ENCODE measurements at regions not wholly inside any gene's neighbourhood (a gene's known extent, or its start where the extent isn't known, plus 50 kb on each side); places are given as distances from the start of the nearest gene placed in this dataset.

- H3K14ac ChIP-seq (ENCODE audit: low read length) = no peak overlapping the region
- H4K8ac ChIP-seq (ENCODE audit: low read depth, low read length) = no peak overlapping the region
- no peak overlapping the region for H2BK120ac ChIP-seq (ENCODE audit: low read depth, low read length)
- H3K36me3 ChIP-seq (replicated peaks in 1 of 2; ENCODE audit: control insufficient read depth in 2 of 2, insufficient read depth in 2 of 2, low read length in 2 of 2) = no peaks in the 10 kb centered on the region
- peak; percentile 21 for DNase-seq (ENCODE audit: low spot score)
- no peak overlapping the region for H2BK12ac ChIP-seq (ENCODE audit: low read length)
- H3K18ac ChIP-seq (ENCODE audit: low read length) = no peak overlapping the region
- H3K4ac ChIP-seq (ENCODE audit: low read length) = no peak overlapping the region
- H2BK5ac ChIP-seq (ENCODE audit: low read length) = no peak overlapping the region
- H3K27me3 ChIP-seq (ENCODE audit: control insufficient read depth in 3 of 3, insufficient read depth in 3 of 3, low read depth in 1 of 3, low read length in 3 of 3) = no peaks in the 10 kb centered on the region
- no peaks in the 10 kb centered on the region for H3K79me1 ChIP-seq (ENCODE audit: low read depth, low read length)
- no peaks in the 10 kb centered on the region for H3K9me3 ChIP-seq (replicated peaks in 1 of 2; ENCODE audit: control insufficient read depth in 2 of 2, insufficient read depth in 1 of 2, low read depth in 1 of 2, low read length in 2 of 2)
- H3K23ac ChIP-seq (ENCODE audit: low read depth, low read length, poor library complexity) = no peak overlapping the region
- no peak overlapping the region for H3K9ac ChIP-seq (ENCODE audit: low read depth, low read length, poor library complexity)
- no peaks in the 10 kb centered on the region for H3K4me1 ChIP-seq (ENCODE audit: control insufficient read depth in 2 of 2, insufficient read depth in 1 of 2, low read depth in 1 of 2, low read length in 2 of 2)
- H2AFZ ChIP-seq (ENCODE audit: low read length) = no peak overlapping the region
- no peak overlapping the region for H4K91ac ChIP-seq (ENCODE audit: low read depth, low read length, poor library complexity)
- no peak overlapping the region for H3K4me3 ChIP-seq (ENCODE audit: low read length in 2 of 2)
- no peak overlapping the region for H2AK5ac ChIP-seq (ENCODE audit: low read depth, low read length)
- H2BK15ac ChIP-seq (ENCODE audit: low read length) = no peak overlapping the region
- no peak overlapping the region for H3K27ac ChIP-seq (replicated peaks; ENCODE audit: low read length)
- no CpG with 5 or more reads among the region's 2 CpGs for WGBS, 2 donors (ENCODE audit: extremely low coverage in 2 of 2, insufficient read length in 2 of 2, insufficient replicate concordance in 1 of 2)
- H3K4me2 ChIP-seq (ENCODE audit: insufficient read depth, low read length, poor library complexity, severe bottlenecking) = no peak overlapping the region
Measured at GRCh38 chr6:126625019-126625418, 285.1 kb downstream of the CENPW start.

GRCh38 chr6:126628125-126628524, 288.2 kb downstream of the CENPW start:
- H3K4me2 ChIP-seq (ENCODE audit: insufficient read depth, low read length, poor library complexity, severe bottlenecking) = no peak overlapping the region
- no peak overlapping the region for H2BK12ac ChIP-seq (ENCODE audit: low read length)
- no peak overlapping the region for H3K23ac ChIP-seq (ENCODE audit: low read depth, low read length, poor library complexity)
- WGBS, 2 donors (ENCODE audit: extremely low coverage in 2 of 2, insufficient read length in 2 of 2, insufficient replicate concordance in 1 of 2) = no CpG with 5 or more reads among the region's 3 CpGs
- no peak for DNase-seq (ENCODE audit: low spot score)
- H3K14ac ChIP-seq (ENCODE audit: low read length) = no peak overlapping the region
- no peaks in the 10 kb centered on the region for H3K36me3 ChIP-seq (replicated peaks in 1 of 2; ENCODE audit: control insufficient read depth in 2 of 2, insufficient read depth in 2 of 2, low read length in 2 of 2)
- no peak overlapping the region for H3K27ac ChIP-seq (replicated peaks; ENCODE audit: low read length)
- H3K9me3 ChIP-seq (replicated peaks in 1 of 2; ENCODE audit: control insufficient read depth in 2 of 2, insufficient read depth in 1 of 2, low read depth in 1 of 2, low read length in 2 of 2) = no peaks in the 10 kb centered on the region
- no peaks in the 10 kb centered on the region for H3K27me3 ChIP-seq (ENCODE audit: control insufficient read depth in 3 of 3, insufficient read depth in 3 of 3, low read depth in 1 of 3, low read length in 3 of 3)
- no peak overlapping the region for H2AK5ac ChIP-seq (ENCODE audit: low read depth, low read length)
- H3K4me3 ChIP-seq (ENCODE audit: low read length in 2 of 2) = no peak overlapping the region
- H4K8ac ChIP-seq (ENCODE audit: low read depth, low read length) = no peak overlapping the region
- no peak overlapping the region for H3K4ac ChIP-seq (ENCODE audit: low read length)
- H4K91ac ChIP-seq (ENCODE audit: low read depth, low read length, poor library complexity) = no peak overlapping the region
- no peak overlapping the region for H2BK5ac ChIP-seq (ENCODE audit: low read length)
- H2AFZ ChIP-seq (ENCODE audit: low read length) = no peak overlapping the region
- H3K4me1 ChIP-seq (ENCODE audit: control insufficient read depth in 2 of 2, insufficient read depth in 1 of 2, low read depth in 1 of 2, low read length in 2 of 2) = peaks cover 0 to under 1% of the 10 kb centered on the region in 2 donors
- H2BK15ac ChIP-seq (ENCODE audit: low read length) = no peak overlapping the region
- H3K79me1 ChIP-seq (ENCODE audit: low read depth, low read length) = no peaks in the 10 kb centered on the region
- no peak overlapping the region for H2BK120ac ChIP-seq (ENCODE audit: low read depth, low read length)
- H3K18ac ChIP-seq (ENCODE audit: low read length) = no peak overlapping the region
- no peak overlapping the region for H3K9ac ChIP-seq (ENCODE audit: low read depth, low read length, poor library complexity)

- no peak overlapping the region for H3K4me3 ChIP-seq (ENCODE audit: low read length in 2 of 2)
- H3K23ac ChIP-seq (ENCODE audit: low read depth, low read length, poor library complexity) = no peak overlapping the region
- H3K18ac ChIP-seq (ENCODE audit: low read length) = no peak overlapping the region
- no peak overlapping the region for H2AFZ ChIP-seq (ENCODE audit: low read length)
- H3K36me3 ChIP-seq (replicated peaks in 1 of 2; ENCODE audit: control insufficient read depth in 2 of 2, insufficient read depth in 2 of 2, low read length in 2 of 2) = no peaks in the 10 kb centered on the region
- DNase-seq (ENCODE audit: low spot score) = no peak
- H3K27ac ChIP-seq (replicated peaks; ENCODE audit: low read length) = no peak overlapping the region
- H2AK5ac ChIP-seq (ENCODE audit: low read depth, low read length) = no peak overlapping the region
- no peak overlapping the region for H4K91ac ChIP-seq (ENCODE audit: low read depth, low read length, poor library complexity)
- no peak overlapping the region for H2BK12ac ChIP-seq (ENCODE audit: low read length)
- H2BK120ac ChIP-seq (ENCODE audit: low read depth, low read length) = no peak overlapping the region
- H4K8ac ChIP-seq (ENCODE audit: low read depth, low read length) = no peak overlapping the region
- no peak overlapping the region for H3K14ac ChIP-seq (ENCODE audit: low read length)
- no peaks in the 10 kb centered on the region for H3K9me3 ChIP-seq (replicated peaks in 1 of 2; ENCODE audit: control insufficient read depth in 2 of 2, insufficient read depth in 1 of 2, low read depth in 1 of 2, low read length in 2 of 2)
- H2BK15ac ChIP-seq (ENCODE audit: low read length) = no peak overlapping the region
- no peak overlapping the region for H2BK5ac ChIP-seq (ENCODE audit: low read length)
- H3K27me3 ChIP-seq (ENCODE audit: control insufficient read depth in 3 of 3, insufficient read depth in 3 of 3, low read depth in 1 of 3, low read length in 3 of 3) = no peaks in the 10 kb centered on the region
- H3K4me2 ChIP-seq (ENCODE audit: insufficient read depth, low read length, poor library complexity, severe bottlenecking) = no peak overlapping the region
- H3K4me1 ChIP-seq (ENCODE audit: control insufficient read depth in 2 of 2, insufficient read depth in 1 of 2, low read depth in 1 of 2, low read length in 2 of 2) = peaks cover 0 to 2% of the 10 kb centered on the region in 2 donors
- whole genome bisulfite sequencing, 2 donors (ENCODE audit: extremely low coverage in 2 of 2, insufficient read length in 2 of 2, insufficient replicate concordance in 1 of 2) = no CpG with 5 or more reads among the region's 2 CpGs
- no peak overlapping the region for H3K4ac ChIP-seq (ENCODE audit: low read length)
- H3K79me1 ChIP-seq (ENCODE audit: low read depth, low read length) = no peaks in the 10 kb centered on the region
- H3K9ac ChIP-seq (ENCODE audit: low read depth, low read length, poor library complexity) = no peak overlapping the region
Measured at GRCh38 chr6:126631363-126631762, 291.4 kb downstream of the CENPW start.

- Histone ChIP-seq H3K4me1 (ENCODE audit: control insufficient read depth in 2 of 2, insufficient read depth in 1 of 2, low read depth in 1 of 2, low read length in 2 of 2) (peaks cover 0 to 2% of the 10 kb centered on the region in 2 donors), H2BK15ac (ENCODE audit: low read length) (no peak overlapping the region), H3K27me3 (ENCODE audit: control insufficient read depth in 3 of 3, insufficient read depth in 3 of 3, low read depth in 1 of 3, low read length in 3 of 3) (no peaks in the 10 kb centered on the region), H2AFZ (ENCODE audit: low read length) (no peak overlapping the region), H3K79me1 (ENCODE audit: low read depth, low read length) (no peaks in the 10 kb centered on the region), H3K36me3 (replicated peaks in 1 of 2; ENCODE audit: control insufficient read depth in 2 of 2, insufficient read depth in 2 of 2, low read length in 2 of 2) (no peaks in the 10 kb centered on the region), H2AK5ac (ENCODE audit: low read depth, low read length) (no peak overlapping the region), H2BK12ac (ENCODE audit: low read length) (no peak overlapping the region), H3K4me3 (ENCODE audit: low read length in 2 of 2) (no peak overlapping the region), H3K4me2 (ENCODE audit: insufficient read depth, low read length, poor library complexity, severe bottlenecking) (no peak overlapping the region), H2BK120ac (ENCODE audit: low read depth, low read length) (no peak overlapping the region), H3K9ac (ENCODE audit: low read depth, low read length, poor library complexity) (no peak overlapping the region), H3K9me3 (replicated peaks in 1 of 2; ENCODE audit: control insufficient read depth in 2 of 2, insufficient read depth in 1 of 2, low read depth in 1 of 2, low read length in 2 of 2) (no peaks in the 10 kb centered on the region), H3K23ac (ENCODE audit: low read depth, low read length, poor library complexity) (no peak overlapping the region), H4K8ac (ENCODE audit: low read depth, low read length) (no peak overlapping the region), H3K27ac (replicated peaks; ENCODE audit: low read length) (no peak overlapping the region), H2BK5ac (ENCODE audit: low read length) (no peak overlapping the region), H4K91ac (ENCODE audit: low read depth, low read length, poor library complexity) (no peak overlapping the region), H3K18ac (ENCODE audit: low read length) (no peak overlapping the region), H3K4ac (ENCODE audit: low read length) (no peak overlapping the region), H3K14ac (ENCODE audit: low read length) (no peak overlapping the region)
- WGBS, 2 donors (ENCODE audit: extremely low coverage in 2 of 2, insufficient read length in 2 of 2, insufficient replicate concordance in 1 of 2) = no CpG with 5 or more reads among the region's 1 CpG
- no peak for DNase-seq (ENCODE audit: low spot score)
Measured at GRCh38 chr6:126632271-126632670, 292.4 kb downstream of the CENPW start.

Data from neuronal stem cell (in vitro differentiated cells).